Spinal cord (tissue), 9 donors: ENCODE measurements at regions not wholly inside any gene's neighbourhood (a gene's known extent, or its start where the extent isn't known, plus 50 kb on each side); places are given as distances from the start of the nearest gene placed in this dataset.

Experiments used
- DNase-seq, 6 donors: peaks; one replicate each; pipeline versions ENCODE4 v3.0.0 to v3.0.0-alpha.2; 2013 to 2015; ENCODE audit warnings: low spot score in 6 of 6, low read depth in 4 of 6
- H3K27ac ChIP-seq: one replicate; pipeline ENCODE4 v1.5.1; 2013; ENCODE audit warnings: low read depth, low read length, control low read depth
- H3K27me3 ChIP-seq: one replicate; pipeline ENCODE4 v1.6.1; 2013; ENCODE audit warnings: low read length; ENCODE audit not compliant: control insufficient read depth, insufficient read depth
- H3K36me3 ChIP-seq: one replicate; pipeline ENCODE4 v1.6.1; 2013; ENCODE audit warnings: low read length; ENCODE audit not compliant: control insufficient read depth, insufficient read depth
- H3K4me1 ChIP-seq: one replicate; pipeline ENCODE4 v1.6.1; 2013; ENCODE audit warnings: low read length; ENCODE audit not compliant: control insufficient read depth, insufficient read depth
- H3K4me3 ChIP-seq: one replicate; pipeline ENCODE4 v1.5.1; 2013; ENCODE audit warnings: low read depth, low read length, control low read depth
- H3K9me3 ChIP-seq: one replicate; pipeline ENCODE4 v1.6.1; 2013; ENCODE audit warnings: low read length; ENCODE audit not compliant: control insufficient read depth, insufficient read depth
- WGBS: methylation state at CpG from one replicate; pipeline ENCODE4 v1.1.5; 2013; ENCODE audit warnings: missing lambda C conversion rate; ENCODE audit not compliant: insufficient coverage; 5-methylcytosine and 5-hydroxymethylcytosine counted together
- donor health status: healthy.

DNA sequence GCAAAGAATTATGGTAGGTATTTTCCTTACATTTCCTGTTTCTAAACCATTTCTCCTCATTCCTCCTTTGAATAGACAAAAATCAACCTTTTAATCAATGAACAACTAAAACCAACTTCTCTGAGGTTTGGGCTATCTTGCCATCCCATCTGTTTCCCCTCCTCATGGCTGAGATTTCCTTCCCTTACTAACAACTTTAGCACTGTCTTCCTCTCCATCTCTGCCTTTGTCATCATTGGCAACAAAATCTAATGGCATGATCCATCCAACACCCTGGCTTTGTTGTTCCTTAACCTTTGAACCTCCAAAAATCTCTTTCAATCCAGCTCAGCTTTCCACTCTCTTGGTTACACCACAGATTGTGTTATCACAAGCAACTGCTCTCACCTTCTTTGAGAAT, 95.3 kb upstream of the FAM136A start:
- no peaks in the 10 kb centered on the region for H3K4me1 ChIP-seq
- no peaks in the 10 kb centered on the region for H3K9me3 ChIP-seq
- no peaks in the 10 kb centered on the region for H3K27me3 ChIP-seq
- H3K36me3 ChIP-seq = no peaks in the 10 kb centered on the region
- H3K4me3 ChIP-seq = no peak overlapping the region
- DNase-seq = no peak
- no peak overlapping the region for H3K27ac ChIP-seq

DNA sequence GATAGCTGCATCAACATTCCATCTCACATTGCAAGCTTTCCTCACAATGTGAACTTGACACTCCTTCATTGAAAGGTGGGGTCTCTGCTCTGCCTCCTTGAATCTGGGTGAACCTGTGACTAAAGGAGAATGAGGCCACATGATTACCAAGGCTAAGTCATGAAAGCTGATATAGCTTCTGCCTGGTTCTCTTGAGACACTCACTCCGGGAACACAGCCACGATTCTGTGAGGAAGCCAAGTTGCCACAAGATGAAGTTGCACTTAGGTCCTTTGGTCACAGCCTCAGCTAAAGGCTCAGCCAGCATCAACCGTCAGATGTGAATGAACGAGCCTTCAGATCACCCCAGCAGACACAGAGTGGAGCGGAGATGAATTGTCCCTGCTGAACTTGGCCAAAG, 94.7 kb upstream of the FAM136A start:
- Histone ChIP-seq H3K36me3 (no peaks in the 10 kb centered on the region), H3K27me3 (no peaks in the 10 kb centered on the region), H3K4me3 (no peak overlapping the region), H3K27ac (no peak overlapping the region), H3K4me1 (no peaks in the 10 kb centered on the region), H3K9me3 (no peaks in the 10 kb centered on the region)
- WGBS = 64% methylated on average over 4 of the region's 5 CpGs
- DNase-seq = no peak

DNA sequence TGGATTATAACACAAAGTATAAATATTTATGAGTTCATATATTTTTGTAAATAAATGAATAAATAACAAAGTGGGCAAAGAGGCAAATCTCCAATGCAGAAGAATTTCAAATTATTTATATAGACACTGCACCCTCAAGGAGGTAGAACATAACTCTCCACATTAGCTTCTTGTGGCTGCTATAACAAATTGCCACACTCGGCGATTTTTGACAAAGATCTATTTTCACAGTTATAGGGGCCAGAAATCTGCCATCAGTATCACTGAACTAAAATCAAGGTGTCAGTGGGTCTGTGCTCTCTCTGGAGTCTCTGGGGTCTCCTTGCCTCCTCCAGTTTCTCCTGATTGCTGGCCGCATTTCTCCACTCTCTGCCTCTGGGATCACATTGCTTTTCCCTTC, 92.0 kb upstream of the FAM136A start:
- no peaks in the 10 kb centered on the region for H3K4me1 ChIP-seq
- no peaks in the 10 kb centered on the region for H3K36me3 ChIP-seq
- 97% methylated on average over 3 of the region's 3 CpGs for WGBS
- no peaks in the 10 kb centered on the region for H3K27me3 ChIP-seq
- no peak overlapping the region for H3K4me3 ChIP-seq
- DNase-seq = no peak
- H3K9me3 ChIP-seq = no peaks in the 10 kb centered on the region
- no peak overlapping the region for H3K27ac ChIP-seq

DNA sequence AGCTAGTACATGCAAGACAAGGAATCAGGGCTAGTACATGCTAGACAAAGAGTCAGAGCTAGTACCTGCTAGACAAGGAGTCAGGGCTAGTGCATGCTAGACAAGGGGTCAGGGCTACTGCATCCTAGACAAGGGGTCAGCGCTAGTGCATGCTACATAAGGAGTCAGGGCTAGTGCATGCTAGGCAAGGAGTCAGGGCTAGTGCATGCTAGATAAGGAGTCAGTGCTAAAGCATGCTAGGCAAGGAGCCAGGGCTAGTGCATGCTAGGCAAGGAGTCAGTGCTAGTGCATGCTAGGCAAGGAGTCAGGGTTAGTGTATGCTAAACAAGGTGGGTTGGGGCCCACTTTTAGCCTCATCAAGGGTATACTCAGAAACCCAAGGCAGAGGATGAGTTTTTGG, 90.1 kb upstream of the FAM136A start:
- no peaks in the 10 kb centered on the region for H3K9me3 ChIP-seq
- H3K36me3 ChIP-seq = no peaks in the 10 kb centered on the region
- no peak overlapping the region for H3K27ac ChIP-seq
- 100% methylated on average over 1 of the region's 1 CpG for WGBS
- H3K4me3 ChIP-seq = no peak overlapping the region
- H3K27me3 ChIP-seq = no peaks in the 10 kb centered on the region
- DNase-seq = no peak
- no peaks in the 10 kb centered on the region for H3K4me1 ChIP-seq

DNA sequence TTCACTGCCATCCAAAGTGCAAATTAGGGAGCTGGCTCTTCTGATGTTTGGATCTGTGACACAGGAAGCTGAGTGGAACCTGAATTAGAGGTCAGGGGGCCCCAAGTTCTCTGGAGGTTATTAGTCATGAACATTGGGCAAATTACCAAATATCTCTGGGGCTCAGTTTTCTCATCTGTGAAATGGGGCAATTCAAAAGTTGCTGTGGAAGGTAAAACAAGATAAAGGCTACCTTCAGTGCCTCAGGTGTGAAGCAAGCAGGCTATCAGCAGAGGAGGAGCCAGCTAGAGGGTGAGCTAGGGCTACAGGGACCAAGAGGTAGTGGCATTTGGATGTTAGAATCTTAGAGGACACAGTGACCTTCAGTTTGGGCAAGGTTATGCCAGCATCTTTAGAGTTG, 89.4 kb upstream of the FAM136A start:
- no peak for DNase-seq
- Histone ChIP-seq H3K4me1 (no peaks in the 10 kb centered on the region), H3K9me3 (no peaks in the 10 kb centered on the region), H3K36me3 (no peaks in the 10 kb centered on the region), H3K27ac (no peak overlapping the region), H3K4me3 (no peak overlapping the region), H3K27me3 (no peaks in the 10 kb centered on the region)

DNA sequence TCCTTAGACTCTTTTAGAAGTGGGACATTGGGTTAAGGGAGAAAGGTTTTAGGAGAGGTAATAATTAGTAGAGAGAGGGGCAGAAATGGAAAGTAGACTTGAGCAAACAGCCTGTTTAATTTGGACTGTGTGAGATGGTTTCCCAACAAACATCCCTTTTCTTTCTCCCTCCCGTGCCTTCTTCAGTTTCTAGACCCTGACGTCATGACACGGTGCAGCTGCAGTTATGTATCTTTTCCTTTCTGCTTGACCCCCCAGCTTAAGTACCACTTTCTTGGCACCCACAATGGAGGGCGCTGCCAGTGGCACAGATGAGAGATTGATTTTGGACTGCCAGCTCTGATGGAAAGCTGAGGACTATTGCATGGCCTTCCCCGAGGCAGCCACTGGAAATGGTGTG, 86.9 kb upstream of the FAM136A start:
- Histone ChIP-seq H3K27me3 (no peaks in the 10 kb centered on the region), H3K36me3 (no peaks in the 10 kb centered on the region), H3K27ac (no peak overlapping the region), H3K9me3 (no peaks in the 10 kb centered on the region), H3K4me1 (no peaks in the 10 kb centered on the region), H3K4me3 (no peak overlapping the region)
- no peak for DNase-seq
- WGBS = 100% methylated on average over 1 of the region's 5 CpGs

DNA sequence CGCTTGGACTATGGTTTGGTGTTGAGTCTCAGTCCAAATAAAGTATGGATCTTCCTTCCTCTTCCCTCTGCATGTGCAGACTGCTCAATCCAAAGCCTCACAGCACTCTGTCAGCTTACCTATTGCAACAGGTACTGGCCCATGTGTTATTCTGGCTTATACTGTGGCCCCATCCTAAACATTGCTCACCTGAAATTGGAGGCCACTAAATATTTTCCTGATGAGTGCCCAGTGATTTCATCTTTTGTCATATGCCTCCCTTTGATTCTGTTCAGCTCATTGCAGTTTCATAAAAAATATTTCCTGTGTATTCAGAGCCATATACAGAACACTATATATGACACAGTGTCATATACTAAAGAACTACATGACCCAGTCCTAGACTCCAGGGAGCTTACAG, 86.3 kb upstream of the FAM136A start:
- WGBS = no CpG with 5 or more reads among the region's 1 CpG

DNA sequence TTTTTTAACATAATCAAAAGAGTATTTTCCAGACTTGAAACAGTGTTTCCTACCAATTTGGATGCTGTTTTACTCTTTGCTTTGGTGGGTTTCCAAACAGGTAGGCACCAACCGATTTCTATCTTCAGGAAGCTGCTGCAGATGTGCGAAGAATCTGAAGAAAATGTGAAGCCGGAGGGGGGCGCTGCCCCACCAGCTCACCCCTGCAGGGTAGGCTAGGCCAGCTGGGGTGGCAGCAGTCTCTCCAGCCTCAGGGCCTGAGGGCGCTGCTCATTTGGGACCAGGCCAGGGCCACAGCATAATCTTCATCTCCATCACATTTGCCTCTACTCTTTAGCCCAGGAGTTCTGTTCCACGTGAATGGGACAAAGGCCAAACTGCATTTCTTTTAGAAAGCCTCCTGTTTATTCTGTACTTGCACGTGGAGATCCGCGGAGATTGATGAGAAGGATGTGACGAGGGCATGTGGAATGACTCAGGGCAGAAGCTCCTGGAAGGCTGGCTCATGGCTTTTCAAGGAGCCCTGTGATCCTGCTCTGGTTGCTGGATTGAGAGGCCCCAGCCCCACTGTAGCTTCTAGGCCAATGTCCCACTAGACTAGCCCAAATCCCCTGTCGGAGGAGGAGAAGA, 84.2 kb upstream of the FAM136A start:
- no peaks in the 10 kb centered on the region for H3K4me1 ChIP-seq
- H3K4me3 ChIP-seq = no peak overlapping the region
- no peak overlapping the region for H3K27ac ChIP-seq
- H3K36me3 ChIP-seq = no peaks in the 10 kb centered on the region
- peaks cover 1% of the 10 kb centered on the region for H3K9me3 ChIP-seq
- 69% methylated on average over 10 of the region's 11 CpGs for WGBS
- no peak for DNase-seq
- H3K27me3 ChIP-seq = no peaks in the 10 kb centered on the region

More for the DNA sequence above, 86.3 kb upstream of the FAM136A start:
- H3K27ac ChIP-seq = no peak overlapping the region
- no peak for DNase-seq
- no peak overlapping the region for H3K4me3 ChIP-seq
- no peaks in the 10 kb centered on the region for H3K4me1 ChIP-seq
- H3K27me3 ChIP-seq = no peaks in the 10 kb centered on the region
- H3K9me3 ChIP-seq = peaks cover 1% of the 10 kb centered on the region
- H3K36me3 ChIP-seq = no peaks in the 10 kb centered on the region

DNA sequence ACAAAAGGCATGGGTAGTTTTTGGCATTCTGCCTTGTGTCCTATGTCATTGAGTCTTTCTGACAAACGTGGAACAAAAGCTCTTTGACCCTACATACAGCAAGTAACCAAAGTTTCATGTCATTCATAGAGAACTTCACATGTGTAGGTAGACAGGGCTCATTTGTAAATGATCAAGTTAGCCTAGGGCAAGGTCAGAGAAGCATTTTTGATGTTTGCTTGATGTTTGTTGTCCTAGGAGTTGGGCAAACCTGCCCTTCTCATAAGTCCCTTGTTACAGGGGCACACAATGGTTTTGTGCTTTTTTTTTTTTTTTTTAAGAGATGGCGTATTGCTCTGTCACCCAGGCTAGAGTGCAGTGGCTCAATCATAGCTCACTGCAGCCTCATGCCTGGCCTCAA, 83.3 kb upstream of the FAM136A start:
- H3K9me3 ChIP-seq = peaks cover 1% of the 10 kb centered on the region
- H3K27ac ChIP-seq = no peak overlapping the region
- no peak overlapping the region for H3K4me3 ChIP-seq
- H3K27me3 ChIP-seq = no peaks in the 10 kb centered on the region
- no peak for DNase-seq
- no peaks in the 10 kb centered on the region for H3K36me3 ChIP-seq
- H3K4me1 ChIP-seq = no peaks in the 10 kb centered on the region
- no CpG with 5 or more reads among the region's 2 CpGs for WGBS

DNA sequence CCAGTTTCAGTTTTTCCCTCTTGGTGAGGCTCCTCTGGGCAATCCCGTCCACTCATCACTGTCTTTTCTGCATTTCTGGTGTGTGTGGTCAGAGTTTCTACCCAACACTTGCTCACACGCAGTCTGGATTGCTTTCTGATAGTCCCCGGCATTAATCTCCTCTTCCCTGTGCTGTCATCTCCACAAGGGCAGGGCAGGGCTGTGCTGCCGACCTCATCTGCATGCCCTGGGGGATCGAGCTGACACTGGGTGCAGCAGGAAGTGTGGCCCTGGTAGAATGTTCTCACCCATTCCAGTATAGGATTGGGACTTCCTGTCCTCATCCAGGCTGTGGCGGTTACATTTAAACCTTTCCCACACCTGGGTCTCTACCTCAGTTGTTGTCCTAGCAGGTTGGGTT, 80.0 kb upstream of the FAM136A start:
- H3K4me3 ChIP-seq = no peak overlapping the region
- H3K4me1 ChIP-seq = no peaks in the 10 kb centered on the region
- peaks cover 1% of the 10 kb centered on the region for H3K9me3 ChIP-seq
- H3K27ac ChIP-seq = no peak overlapping the region
- H3K27me3 ChIP-seq = no peaks in the 10 kb centered on the region
- WGBS = 44% methylated on average over 2 of the region's 6 CpGs
- no peak for DNase-seq
- no peaks in the 10 kb centered on the region for H3K36me3 ChIP-seq
